Upper lobe of left lung (tissue), 4 donors: ENCODE measurements at regions not wholly inside any gene's neighbourhood (a gene's known extent, or its start where the extent isn't known, plus 50 kb on each side); places are given as distances from the start of the nearest gene placed in this dataset.

Experiments used
- CTCF ChIP-seq, 6 experiments: fragments of 450-650 bp in 4 of 6; fragments of 200-600 bp in 2 of 6; sonication (generic) in 2 of 6; IDR thresholded peaks; one replicate each; pipeline ENCODE4 v1.5.1; 2016 to 2019; ENCODE audit warnings: antibody characterized with exemption in 6 of 6
- POLR2A ChIP-seq, 4 donors: fragments of 450-650 bp; IDR thresholded peaks; one replicate each; pipeline ENCODE4 v1.5.1; 2016 to 2017; ENCODE audit warnings: antibody characterized with exemption in 4 of 4, mild to moderate bottlenecking in 2 of 4
- POLR2AphosphoS5 ChIP-seq, 2 donors: sonication (generic); formaldehyde crosslinking; IDR thresholded peaks; one replicate each; pipeline ENCODE4 v1.5.1; 2017; ENCODE audit warnings: antibody characterized with exemption in 2 of 2

DNA sequence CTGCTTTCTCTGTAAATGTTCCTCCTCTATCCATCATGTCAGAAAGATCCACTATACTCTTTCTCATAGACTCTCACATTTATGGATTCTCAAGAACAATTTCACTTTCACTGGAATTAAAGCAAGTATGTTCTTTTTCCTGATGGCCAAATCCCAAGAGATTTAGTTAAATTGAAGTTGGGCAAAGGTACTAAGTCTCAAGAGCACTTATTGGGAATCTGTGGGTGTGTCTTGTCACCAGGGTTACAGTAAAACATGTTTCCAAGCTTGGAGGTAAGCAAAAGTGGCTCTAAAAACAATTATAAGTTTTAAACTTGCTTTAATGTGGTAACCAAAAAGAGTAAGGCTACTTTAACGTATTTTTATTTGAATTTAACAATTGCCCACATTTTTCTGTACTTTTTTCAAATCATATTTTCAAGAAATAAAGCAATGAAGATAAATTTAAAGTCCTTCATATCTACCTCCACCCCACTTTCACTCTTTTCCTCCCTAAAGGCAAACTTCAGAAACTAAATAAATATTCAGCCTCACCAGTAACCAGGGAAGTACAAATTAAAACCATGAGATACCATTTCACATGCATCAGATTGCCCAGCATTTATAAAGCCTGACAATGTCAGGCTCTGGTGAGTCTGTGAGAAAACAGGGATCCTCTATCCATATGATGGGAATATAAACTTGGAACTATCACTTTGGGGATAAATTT, 387.4 kb downstream of the CETN3 start:
- TF ChIP-seq POLR2AphosphoS5 (IDR thresholded peaks at IDR 0.05) (no peak), CTCF (IDR thresholded peaks at IDR 0.05) (no peak), POLR2A (IDR thresholded peaks at IDR 0.05) (no peak)
